ENCODE measurements at regions not wholly inside any gene's neighbourhood (a gene's known extent, or its start where the extent isn't known, plus 50 kb on each side); places are given as distances from the start of the nearest gene placed in this dataset.

GRCh38 chr9:24846248-24846912, 300.7 kb upstream of the IZUMO3 start:
- Histone ChIP-seq H3K9ac (no peak overlapping the region), H3K27ac (no peak overlapping the region), H3K9me3 (ENCODE audit: control insufficient read depth, low read length) (no peaks in the 10 kb centered on the region), H3K27me3 (ENCODE audit: control insufficient read depth, insufficient read depth, low read length) (no peaks in the 10 kb centered on the region), H3K4me1 (no peaks in the 10 kb centered on the region), H3K79me2 (no peaks in the 10 kb centered on the region), H3K4me3 (ENCODE audit: low read depth, low read length) (no peak overlapping the region), H3K36me3 (ENCODE audit: control insufficient read depth, insufficient read depth, low read length) (no peaks in the 10 kb centered on the region), H2AFZ (no peak overlapping the region), H3K4me2 (ENCODE audit: low read length) (no peak overlapping the region)
- no peak for TF ChIP-seq CTCF (IDR thresholded peaks at IDR 0.05)

- H3K27ac ChIP-seq = no peak overlapping the region
- no peaks in the 10 kb centered on the region for H3K36me3 ChIP-seq (ENCODE audit: control insufficient read depth, insufficient read depth, low read length)
- H2AFZ ChIP-seq = no peak overlapping the region
- TF ChIP-seq CTCF (IDR thresholded peaks at IDR 0.05) = no peak
- H3K4me1 ChIP-seq = no peaks in the 10 kb centered on the region
- H3K4me3 ChIP-seq (ENCODE audit: low read depth, low read length) = no peak overlapping the region
- H3K9ac ChIP-seq = no peak overlapping the region
- no peaks in the 10 kb centered on the region for H3K79me2 ChIP-seq
- no peaks in the 10 kb centered on the region for H3K27me3 ChIP-seq (ENCODE audit: control insufficient read depth, insufficient read depth, low read length)
- no peak overlapping the region for H3K4me2 ChIP-seq (ENCODE audit: low read length)
- H3K9me3 ChIP-seq (ENCODE audit: control insufficient read depth, low read length) = no peaks in the 10 kb centered on the region
These were observed 298.5 kb upstream of the IZUMO3 start for GRCh38 chr9:24844217-24844616.

GRCh38 chr9:24841993-24842392, 296.3 kb upstream of the IZUMO3 start:
- no peak for TF ChIP-seq CTCF (IDR thresholded peaks at IDR 0.05)
- H3K4me1 ChIP-seq = no peaks in the 10 kb centered on the region
- no peak overlapping the region for H3K27ac ChIP-seq
- H3K9me3 ChIP-seq (ENCODE audit: control insufficient read depth, low read length) = no peaks in the 10 kb centered on the region
- no peak overlapping the region for H3K4me2 ChIP-seq (ENCODE audit: low read length)
- no peaks in the 10 kb centered on the region for H3K27me3 ChIP-seq (ENCODE audit: control insufficient read depth, insufficient read depth, low read length)
- H3K79me2 ChIP-seq = no peaks in the 10 kb centered on the region
- no peaks in the 10 kb centered on the region for H3K36me3 ChIP-seq (ENCODE audit: control insufficient read depth, insufficient read depth, low read length)
- H3K9ac ChIP-seq = no peak overlapping the region
- H2AFZ ChIP-seq = no peak overlapping the region
- H3K4me3 ChIP-seq (ENCODE audit: low read depth, low read length) = no peak overlapping the region

- no peak overlapping the region for H3K4me3 ChIP-seq (ENCODE audit: low read depth, low read length)
- no peak overlapping the region for H3K27ac ChIP-seq
- no peak overlapping the region for H3K4me2 ChIP-seq (ENCODE audit: low read length)
- H3K9me3 ChIP-seq (ENCODE audit: control insufficient read depth, low read length) = no peaks in the 10 kb centered on the region
- H3K9ac ChIP-seq = no peak overlapping the region
- H2AFZ ChIP-seq = no peak overlapping the region
- no peaks in the 10 kb centered on the region for H3K36me3 ChIP-seq (ENCODE audit: control insufficient read depth, insufficient read depth, low read length)
- H3K27me3 ChIP-seq (ENCODE audit: control insufficient read depth, insufficient read depth, low read length) = no peaks in the 10 kb centered on the region
- H3K4me1 ChIP-seq = no peaks in the 10 kb centered on the region
- no peak for TF ChIP-seq CTCF (IDR thresholded peaks at IDR 0.05)
- H3K79me2 ChIP-seq = no peaks in the 10 kb centered on the region
These were observed 286.6 kb upstream of the IZUMO3 start for GRCh38 chr9:24832307-24832706.

- Histone ChIP-seq H2AFZ (no peak overlapping the region), H3K9me3 (ENCODE audit: control insufficient read depth, low read length) (no peaks in the 10 kb centered on the region), H3K79me2 (no peaks in the 10 kb centered on the region), H3K4me2 (ENCODE audit: low read length) (no peak overlapping the region), H3K4me1 (no peaks in the 10 kb centered on the region), H3K36me3 (ENCODE audit: control insufficient read depth, insufficient read depth, low read length) (no peaks in the 10 kb centered on the region), H3K9ac (no peak overlapping the region), H3K27me3 (ENCODE audit: control insufficient read depth, insufficient read depth, low read length) (no peaks in the 10 kb centered on the region), H3K27ac (no peak overlapping the region), H3K4me3 (ENCODE audit: low read depth, low read length) (no peak overlapping the region)
- TF ChIP-seq CTCF (IDR thresholded peaks at IDR 0.05) = no peak
These were observed 283.0 kb upstream of the IZUMO3 start for GRCh38 chr9:24828687-24829086.
